Fibroblast of the aortic adventitia (primary cell): ENCODE measurements at regions not wholly inside any gene's neighbourhood (a gene's known extent, or its start where the extent isn't known, plus 50 kb on each side); places are given as distances from the start of the nearest gene placed in this dataset.
"Not testable (repeated sequence)": the region's sequence is repeated elsewhere in the genome, so short reads cannot be mapped to it uniquely, and the experiment has no call there.

ENCODE experiments used
- DNase-seq: peaks from one replicate; pipeline ENCODE4 v3.0.0-alpha.2; 2010; ENCODE audit warnings: low read depth
- H3K4me3 ChIP-seq: 2 replicates; pipeline ENCODE4 v1.5.1; 2011; ENCODE audit warnings: low read depth, mild to moderate bottlenecking, control low read depth, low read length, moderate library complexity
- CTCF ChIP-seq: IDR thresholded peaks from 2 replicates; pipeline ENCODE4 v1.5.1; 2011; ENCODE audit warnings: mild to moderate bottlenecking, low read length, control low read depth, inconsistent platforms; ENCODE audit not compliant: insufficient read depth

- TF ChIP-seq CTCF, result no peak
- H3K4me3 ChIP-seq, result no peak overlapping the region
These were observed 215.3 kb upstream of the FBXL7 start for GRCh38 chr5:15284706-15285105.

GRCh38 chr5:15283076-15283475 is 216.9 kb upstream of the FBXL7 start:
- TF ChIP-seq CTCF, result no peak
- no peak overlapping the region for H3K4me3 ChIP-seq
- DNase-seq, result no peak

More at GRCh38 chr5:15284706-15285105, 215.3 kb upstream of the FBXL7 start:
- DNase-seq, result no peak

GRCh38 chr5:15282611-15283010 is 217.4 kb upstream of the FBXL7 start:
- TF ChIP-seq CTCF, result no peak
- DNase-seq, result no peak
- no peak overlapping the region for H3K4me3 ChIP-seq

- not testable (repeated sequence) for DNase-seq
These were observed 228.4 kb upstream of the FBXL7 start for GRCh38 chr5:15271596-15271995.

GRCh38 chr5:15267966-15268365 is 232.0 kb upstream of the FBXL7 start:
- no peak for TF ChIP-seq CTCF
- DNase-seq, result no peak

More at GRCh38 chr5:15271596-15271995, 228.4 kb upstream of the FBXL7 start:
- not testable (repeated sequence) for H3K4me3 ChIP-seq

GRCh38 chr5:15266841-15267240 is 233.1 kb upstream of the FBXL7 start:
- TF ChIP-seq CTCF, result no peak
- no peak overlapping the region for H3K4me3 ChIP-seq
- DNase-seq, result no peak

More at GRCh38 chr5:15267966-15268365, 232.0 kb upstream of the FBXL7 start:
- no peak overlapping the region for H3K4me3 ChIP-seq

- no peak overlapping the region for H3K4me3 ChIP-seq
- TF ChIP-seq CTCF, result no peak
- DNase-seq, result no peak
These were observed 233.8 kb upstream of the FBXL7 start for GRCh38 chr5:15266229-15266628.
